ENCODE measurements at regions not wholly inside any gene's neighbourhood (a gene's known extent, or its start where the extent isn't known, plus 50 kb on each side); places are given as distances from the start of the nearest gene placed in this dataset.

GRCh38 chr22:49404576-49405241, 423.0 kb downstream of the BRD1 start:
- no peaks in the 10 kb centered on the region for H3K4me1 ChIP-seq (ENCODE audit: control insufficient read depth in 1 of 2, insufficient read depth in 2 of 2, low read length in 2 of 2)
- H3K4me3 ChIP-seq (ENCODE audit: low read depth in 1 of 2, low read length in 2 of 2), result no peak overlapping the region
- no peak overlapping the region for H3K27ac ChIP-seq (ENCODE audit: low read depth, low read length)
- no peaks in the 10 kb centered on the region for H3K27me3 ChIP-seq (ENCODE audit: control insufficient read depth in 1 of 2, insufficient read depth in 2 of 2, low read length in 2 of 2)
- no peaks in the 10 kb centered on the region for H3K9me3 ChIP-seq (ENCODE audit: control insufficient read depth in 1 of 2, low read length in 2 of 2)
- no peak overlapping the region for H3K9ac ChIP-seq (ENCODE audit: low read depth in 1 of 2, low read length in 2 of 2)
- no peaks in the 10 kb centered on the region for H3K36me3 ChIP-seq (ENCODE audit: control insufficient read depth in 1 of 2, insufficient read depth in 2 of 2, low read length in 2 of 2)

- H3K9ac ChIP-seq (ENCODE audit: low read depth in 1 of 2, low read length in 2 of 2), result no peak overlapping the region
- no peak overlapping the region for H3K27ac ChIP-seq (ENCODE audit: low read depth, low read length)
- no peaks in the 10 kb centered on the region for H3K4me1 ChIP-seq (ENCODE audit: control insufficient read depth in 1 of 2, insufficient read depth in 2 of 2, low read length in 2 of 2)
- H3K36me3 ChIP-seq (ENCODE audit: control insufficient read depth in 1 of 2, insufficient read depth in 2 of 2, low read length in 2 of 2), result no peaks in the 10 kb centered on the region
- no peak overlapping the region for H3K4me3 ChIP-seq (ENCODE audit: low read depth in 1 of 2, low read length in 2 of 2)
- no peaks in the 10 kb centered on the region for H3K9me3 ChIP-seq (ENCODE audit: control insufficient read depth in 1 of 2, low read length in 2 of 2)
- H3K27me3 ChIP-seq (ENCODE audit: control insufficient read depth in 1 of 2, insufficient read depth in 2 of 2, low read length in 2 of 2), result no peaks in the 10 kb centered on the region
These were observed 423.7 kb downstream of the BRD1 start for GRCh38 chr22:49404020-49404419.

- Histone ChIP-seq H3K27ac (ENCODE audit: low read depth, low read length) (no peak overlapping the region), H3K27me3 (ENCODE audit: control insufficient read depth in 1 of 2, insufficient read depth in 2 of 2, low read length in 2 of 2) (no peaks in the 10 kb centered on the region), H3K9ac (ENCODE audit: low read depth in 1 of 2, low read length in 2 of 2) (no peak overlapping the region), H3K4me1 (ENCODE audit: control insufficient read depth in 1 of 2, insufficient read depth in 2 of 2, low read length in 2 of 2) (no peaks in the 10 kb centered on the region), H3K36me3 (ENCODE audit: control insufficient read depth in 1 of 2, insufficient read depth in 2 of 2, low read length in 2 of 2) (no peaks in the 10 kb centered on the region), H3K9me3 (ENCODE audit: control insufficient read depth in 1 of 2, low read length in 2 of 2) (no peaks in the 10 kb centered on the region), H3K4me3 (ENCODE audit: low read depth in 1 of 2, low read length in 2 of 2) (no peak overlapping the region)
These were observed 424.6 kb downstream of the BRD1 start for GRCh38 chr22:49403102-49403501.

- Histone ChIP-seq H3K36me3 (ENCODE audit: control insufficient read depth in 1 of 2, insufficient read depth in 2 of 2, low read length in 2 of 2) (no peaks in the 10 kb centered on the region), H3K4me3 (ENCODE audit: low read depth in 1 of 2, low read length in 2 of 2) (no peak overlapping the region), H3K9ac (ENCODE audit: low read depth in 1 of 2, low read length in 2 of 2) (no peak overlapping the region), H3K9me3 (ENCODE audit: control insufficient read depth in 1 of 2, low read length in 2 of 2) (no peaks in the 10 kb centered on the region), H3K27ac (ENCODE audit: low read depth, low read length) (no peak overlapping the region), H3K4me1 (ENCODE audit: control insufficient read depth in 1 of 2, insufficient read depth in 2 of 2, low read length in 2 of 2) (no peaks in the 10 kb centered on the region), H3K27me3 (ENCODE audit: control insufficient read depth in 1 of 2, insufficient read depth in 2 of 2, low read length in 2 of 2) (no peaks in the 10 kb centered on the region)
These were observed 425.5 kb downstream of the BRD1 start for GRCh38 chr22:49402169-49402568.

GRCh38 chr22:49400941-49401598, 426.6 kb downstream of the BRD1 start:
- Histone ChIP-seq H3K27me3 (ENCODE audit: control insufficient read depth in 1 of 2, insufficient read depth in 2 of 2, low read length in 2 of 2) (no peaks in the 10 kb centered on the region), H3K9me3 (ENCODE audit: control insufficient read depth in 1 of 2, low read length in 2 of 2) (no peaks in the 10 kb centered on the region), H3K9ac (ENCODE audit: low read depth in 1 of 2, low read length in 2 of 2) (no peak overlapping the region), H3K4me1 (ENCODE audit: control insufficient read depth in 1 of 2, insufficient read depth in 2 of 2, low read length in 2 of 2) (no peaks in the 10 kb centered on the region), H3K4me3 (ENCODE audit: low read depth in 1 of 2, low read length in 2 of 2) (no peak overlapping the region), H3K27ac (ENCODE audit: low read depth, low read length) (no peak overlapping the region), H3K36me3 (ENCODE audit: control insufficient read depth in 1 of 2, insufficient read depth in 2 of 2, low read length in 2 of 2) (no peaks in the 10 kb centered on the region)

GRCh38 chr22:49400136-49400940, 427.3 kb downstream of the BRD1 start:
- Histone ChIP-seq H3K36me3 (ENCODE audit: control insufficient read depth in 1 of 2, insufficient read depth in 2 of 2, low read length in 2 of 2) (no peaks in the 10 kb centered on the region), H3K27me3 (ENCODE audit: control insufficient read depth in 1 of 2, insufficient read depth in 2 of 2, low read length in 2 of 2) (no peaks in the 10 kb centered on the region), H3K27ac (ENCODE audit: low read depth, low read length) (no peak overlapping the region), H3K4me1 (ENCODE audit: control insufficient read depth in 1 of 2, insufficient read depth in 2 of 2, low read length in 2 of 2) (no peaks in the 10 kb centered on the region), H3K9ac (ENCODE audit: low read depth in 1 of 2, low read length in 2 of 2) (no peak overlapping the region), H3K4me3 (ENCODE audit: low read depth in 1 of 2, low read length in 2 of 2) (no peak overlapping the region), H3K9me3 (ENCODE audit: control insufficient read depth in 1 of 2, low read length in 2 of 2) (no peaks in the 10 kb centered on the region)

GRCh38 chr22:49398646-49399045, 429.0 kb downstream of the BRD1 start:
- Histone ChIP-seq H3K27ac (ENCODE audit: low read depth, low read length) (no peak overlapping the region), H3K4me3 (ENCODE audit: low read depth in 1 of 2, low read length in 2 of 2) (no peak overlapping the region), H3K4me1 (ENCODE audit: control insufficient read depth in 1 of 2, insufficient read depth in 2 of 2, low read length in 2 of 2) (no peaks in the 10 kb centered on the region), H3K9me3 (ENCODE audit: control insufficient read depth in 1 of 2, low read length in 2 of 2) (no peaks in the 10 kb centered on the region), H3K9ac (ENCODE audit: low read depth in 1 of 2, low read length in 2 of 2) (no peak overlapping the region), H3K27me3 (ENCODE audit: control insufficient read depth in 1 of 2, insufficient read depth in 2 of 2, low read length in 2 of 2) (no peaks in the 10 kb centered on the region), H3K36me3 (ENCODE audit: control insufficient read depth in 1 of 2, insufficient read depth in 2 of 2, low read length in 2 of 2) (no peaks in the 10 kb centered on the region)

- H3K9ac ChIP-seq (ENCODE audit: low read depth in 1 of 2, low read length in 2 of 2), result no peak overlapping the region
- H3K9me3 ChIP-seq (ENCODE audit: control insufficient read depth in 1 of 2, low read length in 2 of 2), result no peaks in the 10 kb centered on the region
- H3K4me1 ChIP-seq (ENCODE audit: control insufficient read depth in 1 of 2, insufficient read depth in 2 of 2, low read length in 2 of 2), result no peaks in the 10 kb centered on the region
- H3K4me3 ChIP-seq (ENCODE audit: low read depth in 1 of 2, low read length in 2 of 2), result no peak overlapping the region
- H3K27ac ChIP-seq (ENCODE audit: low read depth, low read length), result no peak overlapping the region
- H3K36me3 ChIP-seq (ENCODE audit: control insufficient read depth in 1 of 2, insufficient read depth in 2 of 2, low read length in 2 of 2), result no peaks in the 10 kb centered on the region
- no peaks in the 10 kb centered on the region for H3K27me3 ChIP-seq (ENCODE audit: control insufficient read depth in 1 of 2, insufficient read depth in 2 of 2, low read length in 2 of 2)
These were observed 429.6 kb downstream of the BRD1 start for GRCh38 chr22:49398115-49398514.

- H3K36me3 ChIP-seq (ENCODE audit: control insufficient read depth in 1 of 2, insufficient read depth in 2 of 2, low read length in 2 of 2), result no peaks in the 10 kb centered on the region
- H3K4me3 ChIP-seq (ENCODE audit: low read depth in 1 of 2, low read length in 2 of 2), result no peak overlapping the region
- H3K27ac ChIP-seq (ENCODE audit: low read depth, low read length), result no peak overlapping the region
- no peaks in the 10 kb centered on the region for H3K9me3 ChIP-seq (ENCODE audit: control insufficient read depth in 1 of 2, low read length in 2 of 2)
- no peaks in the 10 kb centered on the region for H3K4me1 ChIP-seq (ENCODE audit: control insufficient read depth in 1 of 2, insufficient read depth in 2 of 2, low read length in 2 of 2)
- H3K9ac ChIP-seq (ENCODE audit: low read depth in 1 of 2, low read length in 2 of 2), result no peak overlapping the region
- no peaks in the 10 kb centered on the region for H3K27me3 ChIP-seq (ENCODE audit: control insufficient read depth in 1 of 2, insufficient read depth in 2 of 2, low read length in 2 of 2)
These were observed 430.9 kb downstream of the BRD1 start for GRCh38 chr22:49396817-49397216.

GRCh38 chr22:49395617-49396016, 432.1 kb downstream of the BRD1 start:
- Histone ChIP-seq H3K27ac (ENCODE audit: low read depth, low read length) (no peak overlapping the region), H3K4me3 (ENCODE audit: low read depth in 1 of 2, low read length in 2 of 2) (no peak overlapping the region), H3K9me3 (ENCODE audit: control insufficient read depth in 1 of 2, low read length in 2 of 2) (no peaks in the 10 kb centered on the region), H3K27me3 (ENCODE audit: control insufficient read depth in 1 of 2, insufficient read depth in 2 of 2, low read length in 2 of 2) (no peaks in the 10 kb centered on the region), H3K36me3 (ENCODE audit: control insufficient read depth in 1 of 2, insufficient read depth in 2 of 2, low read length in 2 of 2) (no peaks in the 10 kb centered on the region), H3K4me1 (ENCODE audit: control insufficient read depth in 1 of 2, insufficient read depth in 2 of 2, low read length in 2 of 2) (no peaks in the 10 kb centered on the region), H3K9ac (ENCODE audit: low read depth in 1 of 2, low read length in 2 of 2) (no peak overlapping the region)

Data from duodenal mucosa (tissue), 2 donors.